PC-3 (cell line): ENCODE measurements at regions not wholly inside any gene's neighbourhood (a gene's known extent, or its start where the extent isn't known, plus 50 kb on each side); places are given as distances from the start of the nearest gene placed in this dataset.

Experiments
- ATAC-seq: fragments of 200-7000 bp; cut with Tn5 transposase; 2 replicates; pipeline ENCODE4 v1.9.1; 2020; ENCODE audit warnings: mild to moderate bottlenecking, moderate library complexity
- BruUV-seq: library from RNA; stranded (reverse); fragments of 400-500 nt; replicated peaks from 2 replicates; lab custom pipeline; 2021; lab: Mats Ljungman, UMichigan
- CTCF ChIA-PET: fragments of 300-600 bp; sonication (Branson Sonifier 250); formaldehyde crosslinking; loops from one replicate; lab custom pipeline; 2022; ENCODE audit warnings: antibody characterized with exemption; lab: Charles Lee
- POLR2A ChIA-PET: fragments of 300-600 bp; sonication (Branson Sonifier 250); formaldehyde crosslinking; loops from one replicate; lab custom pipeline; 2022; ENCODE audit warnings: antibody characterized with exemption; ENCODE audit not compliant: unreplicated experiment; lab: Charles Lee
- DNase-seq: peaks from one replicate; pipeline ENCODE4 v3.0.0-alpha.2; 2015
- H2AFZ ChIP-seq: fragments of 300-600 bp; sonication (generic); 2 replicates; pipeline ENCODE4 v1.6.0; 2016; ENCODE audit warnings: antibody characterized with exemption, low read length
- H3F3A ChIP-seq: fragments of 300-600 bp; sonication (generic); one replicate; pipeline ENCODE4 v1.6.0; 2017; ENCODE audit warnings: antibody characterized with exemption, low read length, control low read depth, mild to moderate bottlenecking; ENCODE audit not compliant: unreplicated experiment
- H3K27ac ChIP-seq: fragments of 300-600 bp; sonication (generic); 2 replicates; pipeline ENCODE4 v1.5.1; 2016; ENCODE audit warnings: mild to moderate bottlenecking, low read length
- H3K27me3 ChIP-seq: fragments of 300-600 bp; sonication (generic); 2 replicates; pipeline ENCODE4 v1.6.1; 2016; ENCODE audit warnings: low read length, mixed read lengths
- H3K36me3 ChIP-seq: fragments of 300-600 bp; sonication (generic); 2 replicates; pipeline ENCODE4 v1.6.1; 2016; ENCODE audit warnings: low read depth, mixed run types, low read length, mixed read lengths
- H3K4me1 ChIP-seq: fragments of 300-600 bp; sonication (generic); 2 replicates; pipeline ENCODE4 v1.5.1; 2016; ENCODE audit warnings: low read length; ENCODE audit not compliant: insufficient read depth
- H3K4me2 ChIP-seq: fragments of 300-600 bp; sonication (generic); 2 replicates; pipeline ENCODE4 v1.6.0; 2016; ENCODE audit warnings: low read length
- H3K4me3 ChIP-seq: fragments of 300-600 bp; sonication (generic); 2 replicates; pipeline ENCODE4 v1.5.1; 2016; ENCODE audit warnings: mild to moderate bottlenecking, low read length, mixed read lengths
- H3K79me2 ChIP-seq: fragments of 300-600 bp; sonication (generic); 2 replicates; pipeline ENCODE4 v1.6.1; 2017; ENCODE audit warnings: low read length, mixed read lengths
- H3K9ac ChIP-seq: fragments of 300-600 bp; sonication (generic); 2 replicates; pipeline ENCODE4 v1.6.0; 2016; ENCODE audit warnings: mild to moderate bottlenecking, low read length
- H3K9me2 ChIP-seq: fragments of 300-600 bp; sonication (generic); replicated peaks from 2 replicates; pipeline ENCODE4 v1.6.1; 2016; ENCODE audit warnings: mixed run types, low read length, mixed read lengths
- H3K9me3 ChIP-seq: fragments of 300-600 bp; sonication (generic); 2 replicates; pipeline ENCODE4 v1.6.1; 2016; ENCODE audit warnings: low read length, mixed read lengths
- H4K20me1 ChIP-seq: fragments of 300-600 bp; sonication (generic); 2 replicates; pipeline ENCODE4 v1.6.1; 2016; ENCODE audit warnings: low read length, mixed read lengths
- EZH2 ChIP-seq: fragments of 300-600 bp; sonication (generic); IDR thresholded peaks from one replicate; pipeline ENCODE4 v1.6.1; 2017; ENCODE audit warnings: antibody characterized with exemption, mild to moderate bottlenecking, low read length; ENCODE audit not compliant: unreplicated experiment
- EZH2phosphoT487 ChIP-seq: fragments of 300-600 bp; sonication (generic); IDR thresholded peaks from 2 replicates; pipeline ENCODE4 v1.6.1; 2018; ENCODE audit warnings: mild to moderate bottlenecking, antibody characterized with exemption, low read length, borderline replicate concordance
- intact Hi-C: fragments of 100-400 bp; cut with micrococcal nuclease; formaldehyde crosslinking; loops from 2 replicates; pipeline ENCODE4 v1.9.0; 2023
- TF ChIP-seq, protein P1 (sequence below): fragments of 300-600 bp; sonication (generic); conservative IDR thresholded peaks from 2 replicates; pipeline ENCODE4 v1.5.1; 2017; ENCODE audit warnings: antibody characterized with exemption, low read depth, mild to moderate bottlenecking, low read length

DNA sequence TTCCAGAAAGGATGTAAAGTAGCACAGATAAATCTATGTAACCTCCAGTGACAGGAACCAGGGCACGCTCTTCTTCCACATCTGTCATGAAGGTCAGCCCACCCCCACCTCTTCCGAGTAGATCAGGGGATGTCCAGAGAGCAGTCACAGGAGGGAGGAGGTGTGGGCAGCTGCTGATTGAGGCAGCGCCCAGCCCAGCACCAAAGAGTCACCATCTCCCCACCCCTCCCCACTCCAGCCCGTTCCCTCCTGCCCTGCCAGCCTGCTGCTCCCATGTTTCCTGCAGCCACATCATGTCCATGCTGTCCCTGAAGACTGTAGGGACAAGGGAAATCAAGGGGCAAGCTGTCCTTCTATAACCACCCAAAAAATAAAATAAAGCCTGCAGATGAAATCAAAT lies 269.8 kb downstream of the BCL11A start:
- TF ChIP-seq, protein P1, sequence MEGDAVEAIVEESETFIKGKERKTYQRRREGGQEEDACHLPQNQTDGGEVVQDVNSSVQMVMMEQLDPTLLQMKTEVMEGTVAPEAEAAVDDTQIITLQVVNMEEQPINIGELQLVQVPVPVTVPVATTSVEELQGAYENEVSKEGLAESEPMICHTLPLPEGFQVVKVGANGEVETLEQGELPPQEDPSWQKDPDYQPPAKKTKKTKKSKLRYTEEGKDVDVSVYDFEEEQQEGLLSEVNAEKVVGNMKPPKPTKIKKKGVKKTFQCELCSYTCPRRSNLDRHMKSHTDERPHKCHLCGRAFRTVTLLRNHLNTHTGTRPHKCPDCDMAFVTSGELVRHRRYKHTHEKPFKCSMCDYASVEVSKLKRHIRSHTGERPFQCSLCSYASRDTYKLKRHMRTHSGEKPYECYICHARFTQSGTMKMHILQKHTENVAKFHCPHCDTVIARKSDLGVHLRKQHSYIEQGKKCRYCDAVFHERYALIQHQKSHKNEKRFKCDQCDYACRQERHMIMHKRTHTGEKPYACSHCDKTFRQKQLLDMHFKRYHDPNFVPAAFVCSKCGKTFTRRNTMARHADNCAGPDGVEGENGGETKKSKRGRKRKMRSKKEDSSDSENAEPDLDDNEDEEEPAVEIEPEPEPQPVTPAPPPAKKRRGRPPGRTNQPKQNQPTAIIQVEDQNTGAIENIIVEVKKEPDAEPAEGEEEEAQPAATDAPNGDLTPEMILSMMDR, result no peak
- TF ChIP-seq EZH2phosphoT487 (no peak), EZH2 (no peak)
- POLR2A ChIA-PET, result no interaction called here
- CTCF ChIA-PET, result no interaction called here
- Histone ChIP-seq H3K79me2 (no peaks in the 10 kb centered on the region), H3F3A (no peaks in the 10 kb centered on the region), H3K4me1 (no peaks in the 10 kb centered on the region), H3K4me3 (no peak overlapping the region), H3K27ac (no peak overlapping the region), H3K36me3 (no peaks in the 10 kb centered on the region), H4K20me1 (no peaks in the 10 kb centered on the region), H3K4me2 (no peak overlapping the region), H3K27me3 (peaks cover 40% of the 10 kb centered on the region), H3K9me3 (no peaks in the 10 kb centered on the region), H2AFZ (no peak overlapping the region), H3K9me2 (no peaks in the 10 kb centered on the region), H3K9ac (no peak overlapping the region)
- intact Hi-C loops, result no loop called here
- DNase-seq (no peak), ATAC-seq (no peak)
- no TSS peak for BruUV-seq

DNA sequence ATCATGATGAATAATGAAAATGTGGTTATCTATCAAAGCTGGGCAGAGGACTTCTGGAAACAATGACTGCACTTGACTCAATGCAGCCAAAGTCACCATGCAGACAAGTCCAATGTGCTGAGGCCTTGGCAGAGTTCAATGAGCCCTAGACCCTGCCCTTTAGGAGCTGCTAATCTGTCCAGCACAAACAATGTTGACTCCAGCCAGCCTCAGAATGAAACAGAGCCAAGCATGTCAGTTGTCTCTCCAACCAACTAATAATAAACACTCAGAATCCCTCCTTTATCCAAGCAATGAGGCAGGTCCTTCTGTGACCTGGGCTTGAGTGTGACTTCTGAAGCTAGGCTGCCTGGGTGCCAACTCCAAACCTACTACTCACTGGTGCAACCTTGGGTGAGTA lies 270.6 kb downstream of the BCL11A start:
- H4K20me1 ChIP-seq, result no peaks in the 10 kb centered on the region
- peaks cover 40% of the 10 kb centered on the region for H3K27me3 ChIP-seq
- H3F3A ChIP-seq, result no peaks in the 10 kb centered on the region
- no peak overlapping the region for H3K4me3 ChIP-seq
- no peaks in the 10 kb centered on the region for H3K36me3 ChIP-seq
- no peak for TF ChIP-seq EZH2phosphoT487
- ChIA-PET CTCF (no interaction called here), POLR2A (no interaction called here)
- ATAC-seq (no peak), DNase-seq (no peak)
- no peaks in the 10 kb centered on the region for H3K9me3 ChIP-seq
- H3K79me2 ChIP-seq, result no peaks in the 10 kb centered on the region
- H3K4me2 ChIP-seq, result no peak overlapping the region
- no peak overlapping the region for H3K27ac ChIP-seq
- no peaks in the 10 kb centered on the region for H3K9me2 ChIP-seq
- no peaks in the 10 kb centered on the region for H3K4me1 ChIP-seq
- intact Hi-C loops, result no loop called here
- no peak overlapping the region for H2AFZ ChIP-seq
- H3K9ac ChIP-seq, result no peak overlapping the region
- BruUV-seq, result no TSS peak

GRCh38 chr2:60281730-60282129 lies 271.7 kb downstream of the BCL11A start:
- DNase-seq (no peak), ATAC-seq (no peak)
- Histone ChIP-seq H3K36me3 (no peaks in the 10 kb centered on the region), H2AFZ (no peak overlapping the region), H4K20me1 (no peaks in the 10 kb centered on the region), H3K4me1 (no peaks in the 10 kb centered on the region), H3K4me2 (no peak overlapping the region), H3K4me3 (no peak overlapping the region), H3K9me3 (no peaks in the 10 kb centered on the region), H3K9ac (no peak overlapping the region), H3K27ac (no peak overlapping the region), H3K9me2 (no peaks in the 10 kb centered on the region), H3K27me3 (peaks cover 45% of the 10 kb centered on the region), H3F3A (no peaks in the 10 kb centered on the region), H3K79me2 (no peaks in the 10 kb centered on the region)
- no TSS peak for BruUV-seq
- ChIA-PET CTCF (no interaction called here), POLR2A (no interaction called here)
- TF ChIP-seq, protein P1, result no peak
- TF ChIP-seq EZH2 (no peak), EZH2phosphoT487 (no peak)
- intact Hi-C loops, result no loop called here
